NCI-H2029 (cell line): ENCODE measurements at regions not wholly inside any gene's neighbourhood (a gene's known extent, or its start where the extent isn't known, plus 50 kb on each side); places are given as distances from the start of the nearest gene placed in this dataset.

Experiments
- DNase-seq: peaks from one replicate; lab custom pipeline; 2025; lab: John Stamatoyannopoulos, UW

- DNase-seq = no peak
These were observed 307.8 kb downstream of the CYP26B1 start for GRCh38 chr2:71839826-71840225.

DNA sequence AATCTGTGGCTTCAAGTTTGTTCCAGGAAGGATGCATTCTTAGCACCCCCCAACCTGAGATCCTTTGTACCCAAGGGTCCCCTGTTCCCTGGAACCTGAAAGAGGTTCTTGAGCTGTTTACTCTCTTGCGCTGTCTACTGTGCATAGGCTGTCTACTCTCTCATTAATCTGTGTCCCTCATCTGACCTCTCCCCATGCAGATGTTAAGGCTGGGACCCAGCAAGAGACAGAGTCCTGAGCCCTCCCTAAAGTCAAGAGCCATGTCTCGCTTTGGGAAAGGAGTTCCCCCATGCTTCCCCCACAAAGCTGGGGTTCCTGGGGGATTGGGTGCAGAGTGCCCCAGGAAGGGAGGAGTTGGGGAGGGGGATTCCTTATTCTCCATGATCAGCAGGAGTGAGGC lies 312.9 kb downstream of the CYP26B1 start:
- DNase-seq = no peak

DNA sequence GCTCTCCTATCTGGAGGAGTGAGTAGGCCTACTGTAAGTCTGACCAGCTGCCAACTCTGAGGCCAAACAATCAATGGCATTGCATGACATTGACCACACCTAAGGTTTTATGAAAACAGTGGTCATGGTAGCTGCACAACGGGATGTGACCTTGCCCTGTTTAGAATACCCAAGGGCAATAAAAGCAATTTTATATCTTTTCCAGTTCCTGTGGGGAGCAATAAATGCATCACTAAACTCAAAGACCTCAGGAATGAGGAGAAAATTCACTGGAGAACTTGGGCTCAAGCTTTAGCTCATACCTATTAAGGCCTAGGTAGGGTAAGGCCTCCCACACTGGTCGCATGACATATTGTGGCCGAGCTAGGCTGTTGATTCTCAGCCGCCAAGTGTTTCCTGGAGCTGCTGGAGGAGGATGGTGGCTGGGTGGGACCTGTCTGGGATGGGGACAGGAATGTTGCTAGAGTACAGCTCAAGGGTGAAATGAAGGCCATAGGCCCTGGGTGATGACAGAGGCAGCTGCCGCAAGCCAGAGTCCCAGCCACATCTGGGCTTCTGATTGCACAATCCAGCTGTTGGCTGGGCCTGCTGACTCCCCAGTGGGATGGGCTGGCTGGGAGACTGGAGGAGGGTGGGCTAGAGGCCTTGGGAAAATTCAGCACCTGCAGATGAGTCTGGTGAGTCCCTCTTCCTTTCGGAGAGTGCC lies 313.7 kb downstream of the CYP26B1 start:
- no peak for DNase-seq

- no peak for DNase-seq
These were observed 314.4 kb downstream of the CYP26B1 start for GRCh38 chr2:71833272-71833671.

- DNase-seq = no peak
These were observed 314.8 kb downstream of the CYP26B1 start for GRCh38 chr2:71832844-71833243.

GRCh38 chr2:71832388-71832787 lies 315.3 kb downstream of the CYP26B1 start:
- no peak for DNase-seq

DNA sequence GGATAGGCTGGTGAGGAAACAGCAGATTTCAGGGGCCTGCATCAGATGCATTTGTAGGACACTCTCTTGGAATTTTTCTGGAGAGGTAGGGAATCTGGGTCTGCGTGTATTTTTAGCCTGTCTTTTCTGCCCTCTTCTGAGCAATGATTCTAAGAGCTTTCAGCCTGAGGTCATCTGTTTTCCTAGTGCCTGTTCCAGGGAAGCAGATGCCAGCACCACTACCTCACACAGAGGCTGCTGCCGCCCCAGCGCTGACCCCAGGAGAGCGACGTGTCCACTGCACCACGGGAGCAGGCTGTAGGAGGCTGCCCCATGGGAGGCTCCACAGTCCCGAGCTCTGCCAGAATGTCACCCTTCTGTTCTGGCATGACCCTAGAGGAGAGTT lies 316.5 kb downstream of the CYP26B1 start:
- no peak for DNase-seq

DNA sequence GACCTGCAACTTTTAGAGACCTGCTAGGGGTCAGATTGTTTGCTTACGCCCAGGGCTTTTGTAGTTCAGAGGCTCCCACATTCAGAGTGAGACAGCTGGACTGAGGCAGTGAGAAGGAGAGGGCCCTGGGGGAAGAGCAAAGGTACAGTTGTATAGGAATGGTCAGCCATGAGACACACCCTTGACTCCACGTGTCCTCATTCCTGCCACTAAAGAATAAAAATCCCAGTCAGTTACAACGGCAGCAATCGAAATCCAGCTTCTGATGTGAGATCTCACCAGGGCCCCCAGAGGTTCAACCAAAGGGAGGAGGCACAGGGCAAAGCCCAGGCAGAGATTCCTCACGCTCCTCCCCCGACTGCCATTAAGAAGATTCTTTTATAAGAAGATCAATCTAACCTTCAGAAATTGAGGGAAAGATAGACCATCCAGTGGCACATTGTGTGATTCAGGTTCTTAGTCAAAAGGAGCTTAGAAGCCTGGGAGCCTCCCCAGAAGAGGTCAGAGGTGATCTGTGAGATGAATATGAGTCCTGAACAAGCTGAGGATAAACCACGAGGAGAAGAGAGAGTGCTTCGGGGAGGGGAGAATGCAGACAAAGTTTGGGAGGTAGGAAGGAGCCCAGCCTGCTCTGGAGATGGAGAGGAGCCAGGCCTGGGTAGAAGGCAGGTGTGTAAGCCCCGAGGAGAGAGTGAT lies 317.0 kb downstream of the CYP26B1 start:
- DNase-seq = no peak

GRCh38 chr2:71829008-71829407 lies 318.7 kb downstream of the CYP26B1 start:
- DNase-seq = no peak

DNA sequence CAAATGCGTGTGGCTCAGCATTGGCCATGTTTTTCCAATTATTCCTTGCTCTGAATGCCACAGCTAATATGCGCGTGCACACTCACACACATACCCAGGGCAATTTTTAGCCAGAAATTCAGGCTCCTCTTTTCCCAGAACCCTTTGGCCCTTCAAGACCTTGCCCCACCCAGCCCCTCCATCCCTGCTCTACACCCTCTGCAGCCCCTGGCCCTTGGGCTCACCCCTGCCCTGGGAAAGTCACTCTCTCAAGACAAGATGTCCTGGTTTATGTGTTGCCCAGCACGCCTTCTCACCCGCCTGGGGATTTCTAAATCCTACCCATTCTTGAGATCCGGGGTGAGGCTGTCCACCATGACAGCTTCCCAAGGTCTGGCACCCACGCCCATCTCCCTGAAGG lies 319.7 kb downstream of the CYP26B1 start:
- DNase-seq = no peak

- DNase-seq = no peak
These were observed 320.1 kb downstream of the CYP26B1 start for GRCh38 chr2:71827524-71827901.

- no peak for DNase-seq
These were observed 320.7 kb downstream of the CYP26B1 start for GRCh38 chr2:71826826-71827523.

DNA sequence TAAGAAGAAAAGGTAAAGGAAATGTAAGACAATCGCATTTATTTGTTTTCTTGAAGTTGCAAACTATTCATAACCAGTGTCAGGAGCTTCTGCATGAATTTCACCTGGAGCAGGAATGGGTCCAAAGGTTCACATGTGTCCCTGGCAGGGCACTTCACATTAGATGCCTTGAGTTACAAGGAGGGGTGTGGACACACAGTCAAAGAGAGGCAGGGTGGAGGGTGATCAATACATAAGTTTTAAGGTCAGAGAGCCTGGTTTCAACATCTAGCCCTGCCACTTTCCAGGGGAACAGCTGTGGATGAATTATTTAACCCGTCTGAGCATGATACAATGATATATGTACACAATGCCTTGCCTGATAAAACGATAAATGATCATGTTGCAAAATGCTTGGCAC lies 321.4 kb downstream of the CYP26B1 start:
- DNase-seq = no peak

GRCh38 chr2:71824436-71824835 lies 323.2 kb downstream of the CYP26B1 start:
- no peak for DNase-seq

DNA sequence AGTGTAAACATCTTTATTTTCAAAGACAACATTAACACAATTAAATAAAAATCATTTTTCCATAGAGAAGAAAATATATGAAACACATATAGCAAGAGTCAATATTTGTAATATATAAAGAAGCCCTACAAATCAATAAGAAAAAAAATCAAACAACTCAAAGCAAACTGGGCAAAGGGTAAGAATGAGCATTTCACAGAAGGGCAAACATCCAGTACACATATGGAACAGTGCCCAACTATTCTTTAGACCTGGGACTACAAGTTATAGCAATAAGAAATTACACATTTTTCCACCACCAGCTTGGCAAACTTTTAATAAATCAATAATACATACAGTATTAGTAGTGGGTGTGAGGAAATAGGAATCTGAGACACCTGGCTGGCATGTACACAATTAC lies 324.1 kb downstream of the CYP26B1 start:
- no peak for DNase-seq

- DNase-seq = no peak
These were observed 325.2 kb downstream of the CYP26B1 start for GRCh38 chr2:71822463-71822862.

DNA sequence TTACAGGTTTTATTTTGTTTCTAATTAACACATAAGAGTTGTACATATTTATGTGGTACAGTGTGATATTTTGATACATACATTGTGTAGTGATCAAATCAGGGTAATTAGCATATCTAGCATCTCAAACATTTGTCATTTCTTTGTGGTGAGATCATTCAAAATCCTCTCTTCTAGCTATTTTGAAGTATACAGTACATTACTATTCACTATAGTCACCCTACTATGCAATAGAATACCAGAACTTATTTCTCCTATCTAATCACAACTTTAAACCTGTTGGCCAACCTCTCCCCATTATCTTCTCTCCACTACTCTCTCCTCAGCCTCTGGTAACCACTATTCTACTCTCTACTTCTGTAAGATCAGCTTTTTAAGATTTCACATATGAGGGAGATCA lies 325.8 kb downstream of the CYP26B1 start:
- no peak for DNase-seq

DNA sequence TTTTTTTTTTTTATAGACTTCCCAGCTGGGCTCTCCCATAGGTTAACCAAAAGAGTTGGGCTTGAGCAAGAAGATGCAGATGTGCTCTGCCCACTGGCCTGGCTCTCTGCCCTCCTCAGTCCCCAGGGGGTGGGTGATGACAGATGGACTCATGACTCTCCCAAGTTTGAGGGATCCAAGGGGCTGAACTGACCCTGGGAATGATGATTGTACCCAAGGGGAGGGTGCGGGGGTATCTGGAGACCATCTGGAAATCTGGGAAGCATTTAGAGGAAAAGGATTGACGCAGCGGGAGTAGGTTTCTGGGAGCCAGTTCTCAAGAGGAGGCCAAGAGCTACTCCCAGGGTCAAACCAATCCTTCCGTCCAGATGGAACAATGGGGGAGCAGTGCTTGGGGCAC lies 330.8 kb downstream of the CYP26B1 start:
- no peak for DNase-seq

DNA sequence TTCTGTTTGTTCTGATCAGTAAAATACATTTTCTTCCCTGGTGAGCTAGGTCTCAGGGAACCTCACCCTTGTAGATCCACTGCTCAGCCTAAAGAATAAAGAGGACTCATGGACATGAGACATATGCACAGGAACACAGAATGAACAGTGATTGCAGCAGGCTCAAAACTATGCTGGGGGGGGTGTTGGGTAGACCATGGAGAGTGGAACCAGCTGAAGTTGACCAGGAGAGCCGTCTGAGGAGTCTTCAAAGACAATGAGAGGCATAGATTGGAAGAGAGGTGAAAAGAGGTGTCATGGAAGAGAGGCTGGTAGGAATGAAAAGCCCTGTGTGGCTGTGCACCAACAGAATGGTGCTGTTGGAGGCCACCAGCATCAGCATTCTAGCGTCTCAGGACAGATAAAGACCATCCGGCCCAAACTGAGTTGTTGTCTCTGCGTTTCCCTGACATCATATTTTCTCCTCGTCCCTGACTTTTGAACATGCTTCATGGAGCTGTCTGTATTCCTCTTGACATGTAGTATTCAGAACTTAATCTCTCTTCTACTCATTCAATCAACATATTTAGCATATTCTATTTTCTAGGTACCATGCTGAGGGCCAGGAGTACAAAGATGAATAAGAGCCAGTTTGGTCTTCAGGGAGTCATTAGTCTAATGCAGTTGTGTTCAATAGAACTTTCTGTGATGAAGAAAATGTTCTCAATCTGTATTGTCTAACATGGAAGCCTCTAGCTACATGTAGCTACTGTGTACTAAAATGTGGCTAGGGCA lies 331.8 kb downstream of the CYP26B1 start:
- no peak for DNase-seq

- DNase-seq = no peak
These were observed 332.8 kb downstream of the CYP26B1 start for GRCh38 chr2:71814885-71815284.

DNA sequence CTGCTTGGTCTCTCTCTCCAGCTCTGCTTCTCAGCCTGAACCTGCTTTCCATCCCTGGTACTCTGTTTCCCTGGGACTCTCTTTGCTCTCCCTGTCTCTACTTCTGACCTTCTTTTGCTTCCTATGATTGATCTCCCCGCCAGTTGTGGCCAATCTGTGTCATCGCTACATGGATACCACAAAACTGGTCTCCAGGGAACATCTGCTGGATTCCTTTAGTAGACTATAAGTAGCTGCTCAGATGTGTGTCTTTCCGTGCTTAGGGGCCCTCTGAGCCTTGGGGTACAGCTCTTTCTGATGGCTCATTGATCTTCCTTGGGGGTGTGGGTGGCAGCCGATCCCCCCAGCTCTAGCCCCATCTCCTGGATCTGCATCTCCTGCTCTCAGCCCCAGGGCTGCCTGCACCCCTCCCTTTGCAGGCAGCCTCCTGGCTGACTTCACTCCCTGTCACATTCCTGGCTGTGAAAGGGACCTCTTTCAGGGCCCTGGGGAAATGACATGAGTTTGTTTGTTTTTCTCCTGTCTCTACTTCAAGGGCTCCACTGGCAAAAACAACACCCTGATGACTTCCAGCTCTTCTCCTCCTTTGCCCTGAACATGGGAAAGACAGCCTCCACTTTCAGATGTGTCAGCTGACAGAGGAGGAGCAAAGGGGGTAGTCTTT lies 333.7 kb downstream of the CYP26B1 start:
- no peak for DNase-seq

- no peak for DNase-seq
These were observed 334.3 kb downstream of the CYP26B1 start for GRCh38 chr2:71813315-71813714.
